Kidney (tissue), 10 donors: ENCODE measurements at regions not wholly inside any gene's neighbourhood (a gene's known extent, or its start where the extent isn't known, plus 50 kb on each side); places are given as distances from the start of the nearest gene placed in this dataset.
A peak's percentile ranks its signal among the peaks of the same experiment; 100 is the strongest.
"Not testable (repeated sequence)": the region's sequence is repeated elsewhere in the genome, so short reads cannot be mapped to it uniquely, and the experiment has no call there.

Source experiments
- DNase-seq, 5 donors: peaks; one replicate each; pipeline ENCODE4 v3.0.0-alpha.2; 2013 to 2020
- FAIRE-seq: peaks from 2 replicates; lab custom pipeline; 2012; peaks lifted over from hg19 to GRCh38; lab: Jason Lieb, UNC
- H3K27ac ChIP-seq, 2 donors: one replicate each; pipeline ENCODE4 v1.7.0; 2013; ENCODE audit warnings: low read depth in 2 of 2, low read length in 2 of 2, inconsistent platforms in 1 of 2
- H3K27me3 ChIP-seq: one replicate; pipeline ENCODE4 v1.7.1; 2013; ENCODE audit warnings: low read length, inconsistent platforms; ENCODE audit not compliant: control insufficient read depth, insufficient read depth
- H3K36me3 ChIP-seq, 3 donors: one replicate each; pipeline versions ENCODE4 v1.7.0 to v1.7.1; 2013; ENCODE audit warnings: low read length in 3 of 3, control low read depth in 1 of 3, inconsistent platforms in 1 of 3; ENCODE audit not compliant: insufficient read depth in 3 of 3, control insufficient read depth in 2 of 3
- H3K4me1 ChIP-seq, 3 donors: one replicate each; pipeline versions ENCODE4 v1.7.0 to v1.7.1; 2013; ENCODE audit warnings: low read length in 3 of 3, inconsistent platforms in 1 of 3, low read depth in 1 of 3; ENCODE audit not compliant: control insufficient read depth in 2 of 3, insufficient read depth in 2 of 3
- H3K4me3 ChIP-seq, 3 donors: one replicate each; pipeline versions ENCODE4 v1.7.0 to v1.8.1; 2013; ENCODE audit warnings: low read length in 3 of 3, control low read depth in 1 of 3, inconsistent platforms in 1 of 3
- H3K9ac ChIP-seq, 3 donors: one replicate each; pipeline versions ENCODE4 v1.7.0 to v1.7.1; 2013; ENCODE audit warnings: low read length in 3 of 3, control low read depth in 1 of 3, inconsistent platforms in 1 of 3
- H3K9me3 ChIP-seq, 3 donors: one replicate each; pipeline versions ENCODE4 v1.7.0 to v1.7.1; 2013; ENCODE audit warnings: low read length in 3 of 3, control low read depth in 1 of 3, inconsistent platforms in 1 of 3; ENCODE audit not compliant: control insufficient read depth in 2 of 3, insufficient read depth in 1 of 3
- intact Hi-C: fragments of 100-400 bp; cut with DNase I; formaldehyde crosslinking; loops from one replicate; pipeline ENCODE4 v1.11.1; 2022
- donor health status: control.
- donor health status: control.
- donor health status: DM: yes; HTN: yes; CAD: no.
- donor health status: Normal renal cell carcinoma (clear cell type).

DNA sequence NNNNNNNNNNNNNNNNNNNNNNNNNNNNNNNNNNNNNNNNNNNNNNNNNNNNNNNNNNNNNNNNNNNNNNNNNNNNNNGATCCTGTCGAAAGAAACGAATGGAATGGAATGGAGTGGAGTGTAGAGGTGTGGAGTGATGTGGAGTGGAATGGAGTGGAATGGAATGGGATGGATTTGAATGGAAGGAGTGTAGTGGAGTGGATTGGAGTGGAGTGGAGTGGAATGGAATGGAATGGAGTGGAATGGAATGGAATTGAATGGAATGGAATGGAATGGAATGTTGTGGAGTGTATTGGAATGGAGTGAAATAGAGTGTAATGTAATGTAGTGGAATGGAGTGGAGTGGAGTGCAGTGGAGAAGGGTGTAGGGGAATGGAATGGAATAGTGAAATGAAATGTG lies 1275.4 kb upstream of the TPTE start:
- H3K27ac ChIP-seq, H3K27me3 ChIP-seq, H3K9ac ChIP-seq, H3K4me1 ChIP-seq, H3K36me3 ChIP-seq, DNase-seq, H3K4me3 ChIP-seq, intact Hi-C loops, FAIRE-seq: not testable (repeated sequence)
- H3K9me3 ChIP-seq, result peaks cover 9 to 24% (median 11%) of the 10 kb centered on the region in 3 donors

- peaks cover 9 to 24% (median 11%) of the 10 kb centered on the region in 3 donors for H3K9me3 ChIP-seq
- H3K4me3 ChIP-seq, result peak overlapping the region in 1 of 3 donors; percentile 7
- intact Hi-C loops, H3K9ac ChIP-seq, H3K36me3 ChIP-seq, H3K27ac ChIP-seq, H3K27me3 ChIP-seq, FAIRE-seq, H3K4me1 ChIP-seq: not testable (repeated sequence)
- DNase-seq, result peak in 1 of 5 donors; percentile 9
These were observed 1274.7 kb upstream of the TPTE start for GRCh38 chr21:9246481-9247289.

- H3K27me3 ChIP-seq, H3K9ac ChIP-seq, H3K36me3 ChIP-seq, DNase-seq, H3K27ac ChIP-seq, FAIRE-seq, H3K4me1 ChIP-seq, H3K4me3 ChIP-seq, intact Hi-C loops: not testable (repeated sequence)
- peaks cover 9 to 24% (median 11%) of the 10 kb centered on the region in 3 donors for H3K9me3 ChIP-seq
These were observed 1274.1 kb upstream of the TPTE start for GRCh38 chr21:9247290-9247613.

DNA sequence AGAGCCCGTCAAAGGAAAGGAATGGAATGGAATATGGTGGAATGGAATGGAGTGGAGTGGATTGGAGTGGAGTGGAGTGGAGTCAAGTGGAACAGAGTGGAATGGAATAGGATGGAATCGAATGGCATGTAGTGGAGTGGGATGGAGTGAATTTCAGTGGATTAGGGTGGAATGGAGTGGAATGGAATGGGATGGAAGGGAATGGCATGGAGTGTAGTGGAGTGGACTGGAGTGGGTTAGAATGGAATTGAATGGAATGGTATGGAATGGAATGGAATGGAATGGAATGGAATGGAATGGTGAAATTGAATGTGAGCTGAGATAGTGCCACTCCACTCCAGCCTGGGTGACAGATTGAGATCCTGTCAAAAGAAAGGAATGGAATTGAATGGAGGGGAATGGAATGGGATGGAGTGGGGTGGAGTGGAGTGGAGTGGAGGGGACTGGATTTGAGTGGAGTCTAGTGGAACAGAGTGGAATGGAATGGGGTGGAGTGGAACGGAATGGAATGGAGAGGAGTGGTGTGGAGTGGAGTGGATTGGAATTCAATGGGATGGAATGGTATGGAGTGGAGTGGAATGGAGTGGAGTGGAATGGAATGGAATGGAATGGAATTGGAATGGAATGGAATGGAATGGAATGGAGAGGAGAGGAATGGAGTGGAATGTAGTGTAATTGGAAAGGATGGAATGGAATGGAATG lies 1273.6 kb upstream of the TPTE start:
- intact Hi-C loops, H3K4me1 ChIP-seq, H3K4me3 ChIP-seq, FAIRE-seq, DNase-seq, H3K27me3 ChIP-seq, H3K27ac ChIP-seq, H3K9ac ChIP-seq, H3K36me3 ChIP-seq: not testable (repeated sequence)
- H3K9me3 ChIP-seq, result peaks cover 9 to 24% (median 11%) of the 10 kb centered on the region in 3 donors
